ENCODE measurements at regions not wholly inside any gene's neighbourhood (a gene's known extent, or its start where the extent isn't known, plus 50 kb on each side); places are given as distances from the start of the nearest gene placed in this dataset.

DNA sequence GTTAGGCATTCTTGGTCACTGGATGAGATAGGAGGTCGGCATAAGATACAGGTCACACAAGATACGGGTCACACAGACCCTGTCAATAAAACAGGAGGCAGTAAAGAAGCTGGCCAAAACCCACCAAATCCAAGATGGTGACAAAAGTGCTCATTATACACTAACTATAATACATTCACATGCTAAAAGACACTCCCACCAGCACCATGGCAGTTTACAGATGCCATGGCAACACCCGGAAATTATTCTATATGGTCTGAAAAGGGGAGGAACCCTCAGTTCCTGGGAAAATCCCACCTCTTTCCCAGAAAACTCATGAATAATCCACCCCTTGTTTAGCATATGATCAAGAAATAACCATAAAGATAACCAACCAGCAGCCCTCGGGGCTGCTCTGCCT is 56.0 kb upstream of the PTPRM start:
- H3K36me3 ChIP-seq (ENCODE audit: insufficient read depth, low read length) = no peaks in the 10 kb centered on the region
- H3K4me1 ChIP-seq (ENCODE audit: insufficient read depth, low read length, severe bottlenecking) = no peaks in the 10 kb centered on the region
- H3K9ac ChIP-seq (ENCODE audit: low read length) = no peak overlapping the region
- no peaks in the 10 kb centered on the region for H3F3A ChIP-seq (ENCODE audit: insufficient read depth, low read length)
- no peak overlapping the region for H3K4me3 ChIP-seq (ENCODE audit: low read depth, low read length, poor library complexity, severe bottlenecking)
- no peak overlapping the region for H3K27ac ChIP-seq (ENCODE audit: low read depth, low read length, poor library complexity, severe bottlenecking)
- H2AFZ ChIP-seq (ENCODE audit: low read length) = no peak overlapping the region
- H3K4me2 ChIP-seq (ENCODE audit: low read length) = no peak overlapping the region
- H3K9me3 ChIP-seq (ENCODE audit: low read length) = no peaks in the 10 kb centered on the region
- no peaks in the 10 kb centered on the region for H4K20me1 ChIP-seq (ENCODE audit: insufficient read depth, low read length)
- H3K27me3 ChIP-seq (ENCODE audit: insufficient read depth, low read length) = no peaks in the 10 kb centered on the region; the same call in 1 of the 2 replicates
- TF ChIP-seq, protein P1, sequence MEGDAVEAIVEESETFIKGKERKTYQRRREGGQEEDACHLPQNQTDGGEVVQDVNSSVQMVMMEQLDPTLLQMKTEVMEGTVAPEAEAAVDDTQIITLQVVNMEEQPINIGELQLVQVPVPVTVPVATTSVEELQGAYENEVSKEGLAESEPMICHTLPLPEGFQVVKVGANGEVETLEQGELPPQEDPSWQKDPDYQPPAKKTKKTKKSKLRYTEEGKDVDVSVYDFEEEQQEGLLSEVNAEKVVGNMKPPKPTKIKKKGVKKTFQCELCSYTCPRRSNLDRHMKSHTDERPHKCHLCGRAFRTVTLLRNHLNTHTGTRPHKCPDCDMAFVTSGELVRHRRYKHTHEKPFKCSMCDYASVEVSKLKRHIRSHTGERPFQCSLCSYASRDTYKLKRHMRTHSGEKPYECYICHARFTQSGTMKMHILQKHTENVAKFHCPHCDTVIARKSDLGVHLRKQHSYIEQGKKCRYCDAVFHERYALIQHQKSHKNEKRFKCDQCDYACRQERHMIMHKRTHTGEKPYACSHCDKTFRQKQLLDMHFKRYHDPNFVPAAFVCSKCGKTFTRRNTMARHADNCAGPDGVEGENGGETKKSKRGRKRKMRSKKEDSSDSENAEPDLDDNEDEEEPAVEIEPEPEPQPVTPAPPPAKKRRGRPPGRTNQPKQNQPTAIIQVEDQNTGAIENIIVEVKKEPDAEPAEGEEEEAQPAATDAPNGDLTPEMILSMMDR (IDR thresholded peaks at IDR 0.05; ENCODE audit: low read length) = no peak
- TF ChIP-seq EZH2 (IDR thresholded peaks at IDR 0.05; ENCODE audit: borderline replicate concordance, low read length) = no peak
- H3K79me2 ChIP-seq (ENCODE audit: insufficient read depth, low read length) = no peaks in the 10 kb centered on the region
- no peaks in the 10 kb centered on the region for H3K9me2 ChIP-seq (ENCODE audit: low read depth, low read length)

DNA sequence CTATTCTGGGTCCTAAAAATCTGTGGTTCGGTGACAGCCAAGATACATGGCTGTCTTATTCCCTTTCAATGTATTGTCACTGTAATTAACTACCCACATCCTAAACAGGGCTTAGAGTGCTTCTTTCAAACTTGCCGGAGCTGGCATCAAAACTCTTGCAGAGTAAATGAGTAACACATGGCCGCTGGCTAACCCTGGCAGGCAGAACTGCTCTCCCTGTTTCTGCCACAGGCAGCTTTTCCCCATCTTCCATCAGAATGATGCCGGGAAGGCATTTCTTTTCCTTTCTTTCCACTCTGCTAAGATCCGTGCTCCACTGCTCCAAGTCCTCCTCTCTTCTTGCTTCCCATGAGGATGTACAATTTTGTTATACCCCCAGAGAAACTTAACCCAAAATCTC is 54.8 kb upstream of the PTPRM start:
- Histone ChIP-seq H3F3A (ENCODE audit: insufficient read depth, low read length) (no peaks in the 10 kb centered on the region), H3K27me3 (ENCODE audit: insufficient read depth, low read length) (no peaks in the 10 kb centered on the region; the same call in 1 of the 2 replicates), H3K36me3 (ENCODE audit: insufficient read depth, low read length) (no peaks in the 10 kb centered on the region), H3K79me2 (ENCODE audit: insufficient read depth, low read length) (no peaks in the 10 kb centered on the region), H3K4me2 (ENCODE audit: low read length) (no peak overlapping the region), H3K9ac (ENCODE audit: low read length) (no peak overlapping the region), H4K20me1 (ENCODE audit: insufficient read depth, low read length) (no peaks in the 10 kb centered on the region), H3K4me1 (ENCODE audit: insufficient read depth, low read length, severe bottlenecking) (no peaks in the 10 kb centered on the region), H2AFZ (ENCODE audit: low read length) (no peak overlapping the region), H3K27ac (ENCODE audit: low read depth, low read length, poor library complexity, severe bottlenecking) (no peak overlapping the region), H3K9me2 (ENCODE audit: low read depth, low read length) (no peaks in the 10 kb centered on the region), H3K9me3 (ENCODE audit: low read length) (no peaks in the 10 kb centered on the region), H3K4me3 (ENCODE audit: low read depth, low read length, poor library complexity, severe bottlenecking) (no peak overlapping the region)
- no peak for TF ChIP-seq EZH2 (IDR thresholded peaks at IDR 0.05; ENCODE audit: borderline replicate concordance, low read length)
- TF ChIP-seq, protein P1 (IDR thresholded peaks at IDR 0.05; ENCODE audit: low read length) = no peak

GRCh38 chr18:7512990-7513389 is 54.1 kb upstream of the PTPRM start:
- Histone ChIP-seq H3K79me2 (ENCODE audit: insufficient read depth, low read length) (no peaks in the 10 kb centered on the region), H2AFZ (ENCODE audit: low read length) (no peak overlapping the region), H3K9me3 (ENCODE audit: low read length) (no peaks in the 10 kb centered on the region), H3F3A (ENCODE audit: insufficient read depth, low read length) (no peaks in the 10 kb centered on the region), H4K20me1 (ENCODE audit: insufficient read depth, low read length) (no peaks in the 10 kb centered on the region), H3K27ac (ENCODE audit: low read depth, low read length, poor library complexity, severe bottlenecking) (no peak overlapping the region), H3K9me2 (ENCODE audit: low read depth, low read length) (no peaks in the 10 kb centered on the region), H3K4me3 (ENCODE audit: low read depth, low read length, poor library complexity, severe bottlenecking) (no peak overlapping the region), H3K36me3 (ENCODE audit: insufficient read depth, low read length) (no peaks in the 10 kb centered on the region), H3K4me1 (ENCODE audit: insufficient read depth, low read length, severe bottlenecking) (no peaks in the 10 kb centered on the region), H3K9ac (ENCODE audit: low read length) (no peak overlapping the region), H3K27me3 (ENCODE audit: insufficient read depth, low read length) (no peaks in the 10 kb centered on the region; the same call in 1 of the 2 replicates), H3K4me2 (ENCODE audit: low read length) (no peak overlapping the region)
- no peak for TF ChIP-seq EZH2 (IDR thresholded peaks at IDR 0.05; ENCODE audit: borderline replicate concordance, low read length)
- TF ChIP-seq, protein P1 (IDR thresholded peaks at IDR 0.05; ENCODE audit: low read length) = no peak
